PC-3 (cell line): ENCODE measurements at regions not wholly inside any gene's neighbourhood (a gene's known extent, or its start where the extent isn't known, plus 50 kb on each side); places are given as distances from the start of the nearest gene placed in this dataset.

Experiments
- ATAC-seq: fragments of 200-7000 bp; cut with Tn5 transposase; 2 replicates; pipeline ENCODE4 v1.9.1; 2020; ENCODE audit warnings: mild to moderate bottlenecking, moderate library complexity
- BruUV-seq: library from RNA; stranded (reverse); fragments of 400-500 nt; replicated peaks from 2 replicates; lab custom pipeline; 2021; lab: Mats Ljungman, UMichigan
- CTCF ChIA-PET: fragments of 300-600 bp; sonication (Branson Sonifier 250); formaldehyde crosslinking; loops from one replicate; lab custom pipeline; 2022; ENCODE audit warnings: antibody characterized with exemption; lab: Charles Lee
- POLR2A ChIA-PET: fragments of 300-600 bp; sonication (Branson Sonifier 250); formaldehyde crosslinking; loops from one replicate; lab custom pipeline; 2022; ENCODE audit warnings: antibody characterized with exemption; ENCODE audit not compliant: unreplicated experiment; lab: Charles Lee
- DNase-seq: peaks from one replicate; pipeline ENCODE4 v3.0.0-alpha.2; 2015
- H2AFZ ChIP-seq: fragments of 300-600 bp; sonication (generic); 2 replicates; pipeline ENCODE4 v1.6.0; 2016; ENCODE audit warnings: antibody characterized with exemption, low read length
- H3F3A ChIP-seq: fragments of 300-600 bp; sonication (generic); one replicate; pipeline ENCODE4 v1.6.0; 2017; ENCODE audit warnings: antibody characterized with exemption, low read length, control low read depth, mild to moderate bottlenecking; ENCODE audit not compliant: unreplicated experiment
- H3K27ac ChIP-seq: fragments of 300-600 bp; sonication (generic); 2 replicates; pipeline ENCODE4 v1.5.1; 2016; ENCODE audit warnings: mild to moderate bottlenecking, low read length
- H3K27me3 ChIP-seq: fragments of 300-600 bp; sonication (generic); 2 replicates; pipeline ENCODE4 v1.6.1; 2016; ENCODE audit warnings: low read length, mixed read lengths
- H3K36me3 ChIP-seq: fragments of 300-600 bp; sonication (generic); 2 replicates; pipeline ENCODE4 v1.6.1; 2016; ENCODE audit warnings: low read depth, mixed run types, low read length, mixed read lengths
- H3K4me1 ChIP-seq: fragments of 300-600 bp; sonication (generic); 2 replicates; pipeline ENCODE4 v1.5.1; 2016; ENCODE audit warnings: low read length; ENCODE audit not compliant: insufficient read depth
- H3K4me2 ChIP-seq: fragments of 300-600 bp; sonication (generic); 2 replicates; pipeline ENCODE4 v1.6.0; 2016; ENCODE audit warnings: low read length
- H3K4me3 ChIP-seq: fragments of 300-600 bp; sonication (generic); 2 replicates; pipeline ENCODE4 v1.5.1; 2016; ENCODE audit warnings: mild to moderate bottlenecking, low read length, mixed read lengths
- H3K79me2 ChIP-seq: fragments of 300-600 bp; sonication (generic); 2 replicates; pipeline ENCODE4 v1.6.1; 2017; ENCODE audit warnings: low read length, mixed read lengths
- H3K9ac ChIP-seq: fragments of 300-600 bp; sonication (generic); 2 replicates; pipeline ENCODE4 v1.6.0; 2016; ENCODE audit warnings: mild to moderate bottlenecking, low read length
- H3K9me2 ChIP-seq: fragments of 300-600 bp; sonication (generic); replicated peaks from 2 replicates; pipeline ENCODE4 v1.6.1; 2016; ENCODE audit warnings: mixed run types, low read length, mixed read lengths
- H3K9me3 ChIP-seq: fragments of 300-600 bp; sonication (generic); 2 replicates; pipeline ENCODE4 v1.6.1; 2016; ENCODE audit warnings: low read length, mixed read lengths
- H4K20me1 ChIP-seq: fragments of 300-600 bp; sonication (generic); 2 replicates; pipeline ENCODE4 v1.6.1; 2016; ENCODE audit warnings: low read length, mixed read lengths
- CTCF ChIP-seq: fragments of 300-600 bp; sonication (generic); conservative IDR thresholded peaks from 2 replicates; pipeline ENCODE4 v1.5.1; 2017; ENCODE audit warnings: antibody characterized with exemption, low read depth, mild to moderate bottlenecking, low read length
- EZH2 ChIP-seq: fragments of 300-600 bp; sonication (generic); IDR thresholded peaks from one replicate; pipeline ENCODE4 v1.6.1; 2017; ENCODE audit warnings: antibody characterized with exemption, mild to moderate bottlenecking, low read length; ENCODE audit not compliant: unreplicated experiment
- EZH2phosphoT487 ChIP-seq: fragments of 300-600 bp; sonication (generic); IDR thresholded peaks from 2 replicates; pipeline ENCODE4 v1.6.1; 2018; ENCODE audit warnings: mild to moderate bottlenecking, antibody characterized with exemption, low read length, borderline replicate concordance
- intact Hi-C: fragments of 100-400 bp; cut with micrococcal nuclease; formaldehyde crosslinking; loops from 2 replicates; pipeline ENCODE4 v1.9.0; 2023

- intact Hi-C loops, result no loop called here
- DNase-seq, result no peak
These were observed 72.6 kb upstream of the BRINP1 start for GRCh38 chr9:119441832-119442231.

GRCh38 chr9:119441338-119441737, 72.1 kb upstream of the BRINP1 start:
- ChIA-PET CTCF (no interaction called here), POLR2A (interaction anchor here (0.7 kb wide), 1 partner anchor 29 kb away, joined by 6 read pairs; no protein-coding TSS in a partner anchor)
- Histone ChIP-seq H3F3A (no peaks in the 10 kb centered on the region), H3K27ac (no peak overlapping the region), H3K9me2 (no peaks in the 10 kb centered on the region), H3K36me3 (no peaks in the 10 kb centered on the region), H3K79me2 (no peaks in the 10 kb centered on the region), H3K4me3 (no peak overlapping the region), H3K9ac (no peak overlapping the region), H3K27me3 (no peaks in the 10 kb centered on the region), H2AFZ (no peak overlapping the region), H3K4me2 (no peak overlapping the region), H3K9me3 (no peaks in the 10 kb centered on the region), H4K20me1 (no peaks in the 10 kb centered on the region), H3K4me1 (no peaks in the 10 kb centered on the region)
- no TSS peak for BruUV-seq
- TF ChIP-seq EZH2phosphoT487 (no peak), CTCF (no peak)
- ATAC-seq (no peak), DNase-seq (no peak)
- intact Hi-C loops, result no loop called here

More at GRCh38 chr9:119441832-119442231, 72.6 kb upstream of the BRINP1 start:
- Histone ChIP-seq H3K9ac (no peak overlapping the region), H2AFZ (no peak overlapping the region), H3F3A (no peaks in the 10 kb centered on the region), H3K4me1 (no peaks in the 10 kb centered on the region), H3K27me3 (no peaks in the 10 kb centered on the region), H3K4me2 (no peak overlapping the region), H3K9me3 (no peaks in the 10 kb centered on the region), H3K27ac (no peak overlapping the region), H3K4me3 (no peak overlapping the region), H3K79me2 (no peaks in the 10 kb centered on the region), H3K36me3 (no peaks in the 10 kb centered on the region), H4K20me1 (no peaks in the 10 kb centered on the region), H3K9me2 (no peaks in the 10 kb centered on the region)
- ChIA-PET POLR2A (no interaction called here), CTCF (no interaction called here)
- TF ChIP-seq EZH2 (no peak), CTCF (no peak), EZH2phosphoT487 (no peak)
- BruUV-seq, result no TSS peak
- ATAC-seq, result no peak

- H3F3A ChIP-seq, result no peaks in the 10 kb centered on the region
- H2AFZ ChIP-seq, result no peak overlapping the region
- no peaks in the 10 kb centered on the region for H3K4me1 ChIP-seq
- no peak overlapping the region for H3K4me2 ChIP-seq
- intact Hi-C loops, result no loop called here
- ChIA-PET POLR2A (no interaction called here), CTCF (no interaction called here)
- ATAC-seq (no peak), DNase-seq (no peak)
- H3K9me2 ChIP-seq, result no peaks in the 10 kb centered on the region
- H3K9ac ChIP-seq, result no peak overlapping the region
- no peak overlapping the region for H3K27ac ChIP-seq
- BruUV-seq, result no TSS peak
- no peaks in the 10 kb centered on the region for H3K27me3 ChIP-seq
- TF ChIP-seq EZH2 (no peak), EZH2phosphoT487 (no peak), CTCF (no peak)
- H3K36me3 ChIP-seq, result no peaks in the 10 kb centered on the region
- no peaks in the 10 kb centered on the region for H3K9me3 ChIP-seq
- no peak overlapping the region for H3K4me3 ChIP-seq
- H3K79me2 ChIP-seq, result no peaks in the 10 kb centered on the region
- H4K20me1 ChIP-seq, result no peaks in the 10 kb centered on the region
These were observed 67.0 kb upstream of the BRINP1 start for GRCh38 chr9:119436261-119436660.
